A549 (cell line): ENCODE measurements at regions not wholly inside any gene's neighbourhood (a gene's known extent, or its start where the extent isn't known, plus 50 kb on each side); places are given as distances from the start of the nearest gene placed in this dataset.
"Not testable (repeated sequence)": the region's sequence is repeated elsewhere in the genome, so short reads cannot be mapped to it uniquely, and the experiment has no call there.

Source experiments
- CBX8 ChIP-seq: fragments of 200-600 bp; sonication (generic); IDR thresholded peaks from 2 replicates; pipeline ENCODE4 v1.6.1; 2016
- CHD4 ChIP-seq: fragments of 200-600 bp; sonication (generic); IDR thresholded peaks from 2 replicates; pipeline ENCODE4 v1.6.1; 2016; ENCODE audit warnings: antibody characterized with exemption, mild to moderate bottlenecking, borderline replicate concordance
- CTCF ChIP-seq: fragments of >200 bp; sonication (Bioruptor Twin); formaldehyde crosslinking; IDR thresholded peaks from 3 replicates; pipeline ENCODE4 v1.5.1; 2016
- EP300 ChIP-seq, 2 experiments: fragments of >200 bp; sonication (Bioruptor Twin); formaldehyde crosslinking; IDR thresholded peaks; 2 replicates in 1 of 2; 3 replicates in 1 of 2; pipeline ENCODE4 v1.6.1; 2016 to 2017
- JUNB ChIP-seq: fragments of >200 bp; sonication (Bioruptor Twin); formaldehyde crosslinking; IDR thresholded peaks from 2 replicates; pipeline ENCODE4 v1.6.1; 2016
- KDM1A ChIP-seq: fragments of 200-600 bp; sonication (generic); IDR thresholded peaks from 2 replicates; pipeline ENCODE4 v1.6.1; 2016; ENCODE audit warnings: low read depth, mild to moderate bottlenecking
- KDM5A ChIP-seq: fragments of 200-600 bp; sonication (generic); IDR thresholded peaks from 2 replicates; pipeline ENCODE4 v1.6.1; 2016; ENCODE audit warnings: antibody characterized with exemption, mild to moderate bottlenecking
- MAX ChIP-seq: IDR thresholded peaks from 2 replicates; pipeline ENCODE4 v1.6.1; 2012
- MAZ ChIP-seq: fragments of 150-350 bp; IDR thresholded peaks from 2 replicates; pipeline ENCODE4 v1.6.1; 2014; ENCODE audit warnings: antibody characterized with exemption, low read depth, low read length, borderline replicate concordance
- MYC ChIP-seq: IDR thresholded peaks from 2 replicates; pipeline ENCODE4 v1.6.1; 2012; ENCODE audit warnings: mild to moderate bottlenecking, inconsistent platforms, low read length, improper control_type of control experiment, borderline replicate concordance
- POLR2A ChIP-seq: IDR thresholded peaks from 2 replicates; pipeline ENCODE4 v1.6.1; 2012; ENCODE audit warnings: mild to moderate bottlenecking, low read length
- POLR2AphosphoS2 ChIP-seq: conservative IDR thresholded peaks from 2 replicates; pipeline ENCODE4 v1.6.1; 2012; ENCODE audit warnings: low read length, improper control_type of control experiment, inconsistent platforms
- RAD21 ChIP-seq, 2 experiments: fragments of >200 bp in 1 of 2; sonication (Bioruptor Twin) in 1 of 2; formaldehyde crosslinking in 1 of 2; IDR thresholded peaks in 1 of 2; conservative IDR thresholded peaks in 1 of 2; 2 replicates in 1 of 2; 3 replicates in 1 of 2; pipeline ENCODE4 v1.6.1; 2012 to 2018; ENCODE audit warnings: inconsistent platforms in 1 of 2
- SREBF2 ChIP-seq: fragments of 450-650 bp; IDR thresholded peaks from 2 replicates; pipeline ENCODE4 v1.6.1; 2014; ENCODE audit warnings: mild to moderate bottlenecking, moderate library complexity

DNA sequence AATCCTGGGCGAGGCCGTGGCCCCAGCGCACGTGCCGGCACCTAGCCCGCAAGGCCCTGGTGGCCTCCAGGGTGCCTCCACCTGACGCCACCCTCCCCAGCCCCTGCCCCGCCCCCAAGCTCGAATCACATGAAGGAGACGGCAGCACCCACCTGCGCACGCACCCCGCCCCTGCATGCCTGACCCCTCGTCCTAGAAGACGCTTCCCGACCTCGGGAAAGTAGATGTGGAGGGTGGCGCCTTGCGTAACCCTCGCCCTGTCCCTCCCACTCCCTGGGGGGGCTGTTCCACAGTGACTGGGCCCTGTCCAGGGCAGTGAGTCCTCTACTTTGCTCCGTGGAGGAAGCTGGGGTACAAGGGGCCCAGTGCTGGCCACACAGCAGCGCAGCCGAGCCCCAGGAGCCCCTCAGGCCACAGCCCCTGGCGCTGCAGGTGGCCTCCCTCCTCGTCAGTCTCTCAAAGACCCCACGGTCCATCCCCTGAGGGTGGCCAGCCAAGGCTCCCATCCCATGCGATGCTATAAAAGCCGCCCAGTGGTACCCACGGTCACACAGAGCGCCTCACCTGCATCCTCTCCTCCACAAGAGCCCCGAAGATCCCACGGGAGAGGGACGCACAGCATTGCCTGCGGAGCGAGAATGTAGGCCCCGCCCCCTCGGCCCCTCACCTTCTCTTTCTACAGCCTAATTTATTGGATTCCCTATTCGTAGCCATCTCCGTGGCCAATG, 3027.3 kb upstream of the TEKT4 start:
- TF ChIP-seq CBX8; POLR2AphosphoS2; RAD21 (conservative IDR thresholded peaks at IDR 0.05 in 1 of 2, IDR thresholded peaks at IDR 0.05 in 1 of 2); MYC; MAZ; KDM5A; CTCF; EP300 (IDR thresholded peaks at IDR 0.05); POLR2A; CHD4; KDM1A; MAX; JUNB; SREBF2: not testable (repeated sequence)
